IgD-negative memory B cell (primary cell): ENCODE measurements at regions not wholly inside any gene's neighbourhood (a gene's known extent, or its start where the extent isn't known, plus 50 kb on each side); places are given as distances from the start of the nearest gene placed in this dataset.
"Not testable (repeated sequence)": the region's sequence is repeated elsewhere in the genome, so short reads cannot be mapped to it uniquely, and the experiment has no call there.

Experiments used
- H3K27ac Mint-ChIP-seq, 3 donors: one replicate each; pipeline ENCODE4 v1.8.0; 2020 to 2022; ENCODE audit warnings: mild to moderate bottlenecking in 3 of 3, mixed read lengths in 3 of 3, moderate library complexity in 1 of 3
- H3K27me3 Mint-ChIP-seq: one replicate; pipeline ENCODE4 v1.8.0; 2021; ENCODE audit warnings: mixed read lengths
- H3K36me3 Mint-ChIP-seq: one replicate; pipeline ENCODE4 v1.8.0; 2020; ENCODE audit warnings: mild to moderate bottlenecking, mixed read lengths
- H3K4me1 Mint-ChIP-seq, 3 donors: one replicate each; pipeline ENCODE4 v1.8.0; 2020 to 2022; ENCODE audit warnings: mixed read lengths in 3 of 3, mild to moderate bottlenecking in 1 of 3
- H3K4me3 Mint-ChIP-seq, 4 donors: one replicate each; pipeline ENCODE4 v1.8.0; 2020 to 2022; ENCODE audit warnings: mild to moderate bottlenecking in 4 of 4, mixed read lengths in 4 of 4, moderate library complexity in 3 of 4
- H3K9me3 Mint-ChIP-seq, 3 donors: one replicate each; pipeline ENCODE4 v1.8.0; 2020 to 2021; ENCODE audit warnings: mixed read lengths in 3 of 3, mild to moderate bottlenecking in 1 of 3

GRCh38 chr3:135368316-135368715, 573.3 kb downstream of the EPHB1 start:
- H3K9me3 Mint-ChIP-seq, result no peaks in the 10 kb centered on the region
- H3K27me3 Mint-ChIP-seq, result no peaks in the 10 kb centered on the region
- H3K27ac Mint-ChIP-seq, result peak overlapping the region in 1 of 3 donors; percentile 11
- no peaks in the 10 kb centered on the region for H3K36me3 Mint-ChIP-seq
- H3K4me1 Mint-ChIP-seq, result peaks cover 0 to 1% (median 0%) of the 10 kb centered on the region in 3 donors
- no peak overlapping the region for H3K4me3 Mint-ChIP-seq

GRCh38 chr3:135368781-135369180, 573.7 kb downstream of the EPHB1 start:
- Mint-ChIP-seq H3K27ac (peak overlapping the region in 1 of 3 donors; percentile 11), H3K27me3 (no peaks in the 10 kb centered on the region), H3K4me1 (peaks cover 0 to 1% (median 0%) of the 10 kb centered on the region in 3 donors), H3K9me3 (no peaks in the 10 kb centered on the region), H3K36me3 (no peaks in the 10 kb centered on the region), H3K4me3 (no peak overlapping the region)

- H3K27ac Mint-ChIP-seq, result no peak overlapping the region
- no peaks in the 10 kb centered on the region for H3K27me3 Mint-ChIP-seq
- no peaks in the 10 kb centered on the region for H3K36me3 Mint-ChIP-seq
- peaks cover 0 to 4% (median 0%) of the 10 kb centered on the region in 3 donors for H3K4me1 Mint-ChIP-seq
- H3K9me3 Mint-ChIP-seq, result peaks cover 0 to 5% (median 0%) of the 10 kb centered on the region in 3 donors
- H3K4me3 Mint-ChIP-seq, result no peak overlapping the region
These were observed 579.5 kb downstream of the EPHB1 start for GRCh38 chr3:135374571-135374970.

GRCh38 chr3:135382188-135382587, 583.3 kb upstream of the PPP2R3A start:
- H3K36me3 Mint-ChIP-seq, result no peaks in the 10 kb centered on the region
- peaks cover 0 to 4% (median 2%) of the 10 kb centered on the region in 3 donors for H3K9me3 Mint-ChIP-seq
- no peaks in the 10 kb centered on the region for H3K4me1 Mint-ChIP-seq
- no peak overlapping the region for H3K27ac Mint-ChIP-seq
- H3K27me3 Mint-ChIP-seq, result peaks cover 10% of the 10 kb centered on the region
- no peak overlapping the region for H3K4me3 Mint-ChIP-seq

GRCh38 chr3:135382621-135383020, 582.9 kb upstream of the PPP2R3A start:
- Mint-ChIP-seq H3K4me3 (no peak overlapping the region), H3K27ac (no peak overlapping the region), H3K4me1 (no peaks in the 10 kb centered on the region), H3K27me3 (peaks cover 10% of the 10 kb centered on the region), H3K9me3 (peaks cover 0 to 4% (median 2%) of the 10 kb centered on the region in 3 donors), H3K36me3 (no peaks in the 10 kb centered on the region)

- Mint-ChIP-seq H3K4me1 (no peaks in the 10 kb centered on the region), H3K36me3 (no peaks in the 10 kb centered on the region), H3K4me3 (no peak overlapping the region), H3K9me3 (peaks cover 0 to 4% (median 2%) of the 10 kb centered on the region in 3 donors), H3K27me3 (peaks cover 10% of the 10 kb centered on the region), H3K27ac (no peak overlapping the region)
These were observed 582.2 kb upstream of the PPP2R3A start for GRCh38 chr3:135383301-135383700.

GRCh38 chr3:135392151-135392550, 573.4 kb upstream of the PPP2R3A start:
- peaks cover 3 to 9% (median 3%) of the 10 kb centered on the region in 3 donors for H3K9me3 Mint-ChIP-seq
- H3K4me1 Mint-ChIP-seq, result no peaks in the 10 kb centered on the region
- no peak overlapping the region for H3K27ac Mint-ChIP-seq
- no peak overlapping the region for H3K4me3 Mint-ChIP-seq
- peaks cover 1% of the 10 kb centered on the region for H3K36me3 Mint-ChIP-seq
- H3K27me3 Mint-ChIP-seq, result no peaks in the 10 kb centered on the region

GRCh38 chr3:135393159-135393558, 572.4 kb upstream of the PPP2R3A start:
- peaks cover 3 to 9% (median 5%) of the 10 kb centered on the region in 3 donors for H3K9me3 Mint-ChIP-seq
- no peaks in the 10 kb centered on the region for H3K27me3 Mint-ChIP-seq
- H3K36me3 Mint-ChIP-seq, result peaks cover 2% of the 10 kb centered on the region
- no peak overlapping the region for H3K4me3 Mint-ChIP-seq
- H3K4me1 Mint-ChIP-seq, result no peaks in the 10 kb centered on the region
- no peak overlapping the region for H3K27ac Mint-ChIP-seq

GRCh38 chr3:135393898-135394525, 571.5 kb upstream of the PPP2R3A start:
- H3K9me3 Mint-ChIP-seq, result peaks cover 3 to 9% (median 8%) of the 10 kb centered on the region in 3 donors
- H3K4me3 Mint-ChIP-seq, result no peak overlapping the region
- no peak overlapping the region for H3K27ac Mint-ChIP-seq
- no peaks in the 10 kb centered on the region for H3K27me3 Mint-ChIP-seq
- no peaks in the 10 kb centered on the region for H3K4me1 Mint-ChIP-seq
- peaks cover 2% of the 10 kb centered on the region for H3K36me3 Mint-ChIP-seq

- H3K27me3 Mint-ChIP-seq, result peaks cover 1% of the 10 kb centered on the region
- no peaks in the 10 kb centered on the region for H3K36me3 Mint-ChIP-seq
- no peak overlapping the region for H3K4me3 Mint-ChIP-seq
- no peak overlapping the region for H3K27ac Mint-ChIP-seq
- H3K4me1 Mint-ChIP-seq, result peaks cover 0 to 4% (median 2%) of the 10 kb centered on the region in 3 donors
- H3K9me3 Mint-ChIP-seq, result no peaks in the 10 kb centered on the region
These were observed 553.1 kb upstream of the PPP2R3A start for GRCh38 chr3:135412475-135412874.

GRCh38 chr3:135416182-135416581, 549.3 kb upstream of the PPP2R3A start:
- Mint-ChIP-seq H3K36me3 (no peaks in the 10 kb centered on the region), H3K4me3 (no peak overlapping the region), H3K4me1 (peaks cover 0 to 4% (median 2%) of the 10 kb centered on the region in 3 donors), H3K27ac (no peak overlapping the region), H3K9me3 (peaks cover 0 to 3% (median 0%) of the 10 kb centered on the region in 3 donors), H3K27me3 (peaks cover 1% of the 10 kb centered on the region)

GRCh38 chr3:135419155-135419554, 546.4 kb upstream of the PPP2R3A start:
- Mint-ChIP-seq H3K4me3 (no peak overlapping the region), H3K27ac (no peak overlapping the region), H3K9me3 (peaks cover 0 to 3% (median 0%) of the 10 kb centered on the region in 3 donors), H3K27me3 (no peaks in the 10 kb centered on the region), H3K36me3 (no peaks in the 10 kb centered on the region), H3K4me1 (peaks cover 0 to 2% (median 0%) of the 10 kb centered on the region in 3 donors)

GRCh38 chr3:135426508-135426907, 539.0 kb upstream of the PPP2R3A start:
- peaks cover 2 to 6% (median 3%) of the 10 kb centered on the region in 3 donors for H3K9me3 Mint-ChIP-seq
- H3K27ac Mint-ChIP-seq, result no peak overlapping the region
- H3K4me1 Mint-ChIP-seq, result peaks cover 0 to under 1% (median 0%) of the 10 kb centered on the region in 3 donors
- H3K4me3 Mint-ChIP-seq, result no peak overlapping the region
- H3K27me3 Mint-ChIP-seq, result peaks cover 1% of the 10 kb centered on the region
- no peaks in the 10 kb centered on the region for H3K36me3 Mint-ChIP-seq

- Mint-ChIP-seq H3K4me3 (no peak overlapping the region), H3K4me1 (peaks cover 0 to 2% (median 0%) of the 10 kb centered on the region in 3 donors), H3K9me3 (peaks cover 0 to 4% (median 2%) of the 10 kb centered on the region in 3 donors), H3K27me3 (peaks cover 1% of the 10 kb centered on the region), H3K27ac (no peak overlapping the region), H3K36me3 (no peaks in the 10 kb centered on the region)
These were observed 533.1 kb upstream of the PPP2R3A start for GRCh38 chr3:135432402-135432801.

GRCh38 chr3:135438889-135439597, 526.5 kb upstream of the PPP2R3A start:
- H3K27me3 Mint-ChIP-seq, H3K9me3 Mint-ChIP-seq, H3K4me1 Mint-ChIP-seq, H3K36me3 Mint-ChIP-seq, H3K27ac Mint-ChIP-seq: not testable (repeated sequence)
- peak overlapping the region in 2 of 4 donors; percentile 12 to 32 for H3K4me3 Mint-ChIP-seq

- H3K4me3 Mint-ChIP-seq, result peak overlapping the region in 1 of 4 donors; percentile 12
- not testable (repeated sequence) for H3K27ac Mint-ChIP-seq, H3K27me3 Mint-ChIP-seq
These were observed 525.9 kb upstream of the PPP2R3A start for GRCh38 chr3:135439632-135440031.

More at GRCh38 chr3:135439632-135440031, 525.9 kb upstream of the PPP2R3A start:
- not testable (repeated sequence) for H3K9me3 Mint-ChIP-seq, H3K36me3 Mint-ChIP-seq
- H3K4me1 Mint-ChIP-seq, result peaks cover 8 to 11% (median 9%) of the 10 kb centered on the region in 3 donors
